ENCODE measurements at regions not wholly inside any gene's neighbourhood (a gene's known extent, or its start where the extent isn't known, plus 50 kb on each side); places are given as distances from the start of the nearest gene placed in this dataset.
"Not testable (repeated sequence)": the region's sequence is repeated elsewhere in the genome, so short reads cannot be mapped to it uniquely, and the experiment has no call there.

DNA sequence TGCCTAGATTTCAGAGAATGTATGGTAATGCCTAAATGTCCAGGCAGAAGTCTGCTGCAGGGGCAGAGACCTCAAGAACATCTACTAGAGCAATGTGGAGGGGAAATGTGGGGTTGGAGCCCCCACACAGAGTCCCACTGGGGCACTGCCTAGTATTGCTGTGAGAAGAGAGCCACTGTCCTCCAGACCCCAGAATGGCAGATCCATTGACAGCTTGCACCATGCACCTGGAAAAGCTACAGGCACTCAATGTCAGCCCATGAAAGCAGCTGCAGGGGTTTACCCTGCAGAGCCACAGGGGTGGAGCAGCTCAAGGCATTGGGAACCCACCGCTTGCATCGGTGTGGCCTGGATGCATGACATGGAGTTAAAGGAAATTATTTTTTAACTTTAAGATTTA lies 314.1 kb downstream of the CYRIA start:
- DNase-seq: no peak

DNA sequence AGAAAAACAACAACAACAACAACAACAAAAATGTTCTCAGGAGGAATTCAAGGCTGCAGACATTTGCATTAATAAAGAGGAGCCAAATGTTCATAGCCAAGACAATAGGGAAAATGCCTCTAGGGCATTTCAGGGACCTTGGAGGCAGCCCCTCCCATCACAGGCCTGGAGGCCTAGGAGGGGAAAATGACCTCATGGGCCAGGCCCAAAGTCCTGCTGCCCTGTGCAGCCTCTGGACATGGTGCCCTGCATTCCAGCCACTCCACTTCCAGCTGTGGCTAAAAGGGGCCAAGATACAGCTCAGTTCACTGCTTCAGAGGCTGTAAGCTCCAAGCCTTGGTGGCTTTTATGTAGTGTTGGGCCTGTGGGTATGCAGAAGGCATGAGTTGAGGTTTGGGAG lies 314.5 kb downstream of the CYRIA start:
- DNase-seq: no peak

DNA sequence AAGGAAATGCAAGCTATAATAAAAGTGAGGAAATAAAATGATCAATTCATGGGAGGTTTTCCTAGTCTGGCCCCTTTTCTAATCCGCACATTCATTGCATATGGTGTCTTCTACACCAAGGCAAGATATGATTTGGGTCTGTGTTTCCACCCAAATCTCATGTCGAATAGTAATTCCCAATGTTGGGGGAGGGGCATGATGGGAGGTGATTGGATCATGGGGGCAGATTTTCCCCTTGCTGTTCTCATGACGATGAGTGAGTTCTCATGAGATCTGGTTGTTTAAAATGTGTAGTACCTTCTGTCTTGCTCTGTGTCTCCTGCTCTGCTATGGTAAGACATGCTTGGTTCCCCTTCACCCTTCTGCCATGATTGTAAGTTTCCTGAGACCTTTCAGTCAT lies 315.4 kb downstream of the CYRIA start:
- DNase-seq: no peak

DNA sequence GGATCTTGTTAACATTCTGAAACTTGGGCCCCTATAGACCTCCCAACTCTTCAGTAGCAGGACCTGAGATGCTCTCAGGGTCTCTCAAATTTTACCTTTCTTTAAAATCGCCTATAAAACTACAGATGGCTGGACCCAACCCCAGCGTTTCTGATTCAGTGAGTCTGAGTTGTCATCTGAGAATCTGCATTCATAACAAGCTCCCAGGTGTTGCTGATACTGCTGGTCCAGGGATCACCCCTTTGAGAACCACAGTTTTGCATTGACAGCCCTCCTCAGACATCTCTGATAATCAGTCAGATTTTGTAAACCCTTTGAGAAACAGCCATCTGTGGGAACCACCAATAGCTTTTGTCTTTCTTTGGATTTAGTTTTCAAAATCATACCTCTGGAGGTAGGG lies 315.8 kb downstream of the CYRIA start:
- DNase-seq: no peak

DNA sequence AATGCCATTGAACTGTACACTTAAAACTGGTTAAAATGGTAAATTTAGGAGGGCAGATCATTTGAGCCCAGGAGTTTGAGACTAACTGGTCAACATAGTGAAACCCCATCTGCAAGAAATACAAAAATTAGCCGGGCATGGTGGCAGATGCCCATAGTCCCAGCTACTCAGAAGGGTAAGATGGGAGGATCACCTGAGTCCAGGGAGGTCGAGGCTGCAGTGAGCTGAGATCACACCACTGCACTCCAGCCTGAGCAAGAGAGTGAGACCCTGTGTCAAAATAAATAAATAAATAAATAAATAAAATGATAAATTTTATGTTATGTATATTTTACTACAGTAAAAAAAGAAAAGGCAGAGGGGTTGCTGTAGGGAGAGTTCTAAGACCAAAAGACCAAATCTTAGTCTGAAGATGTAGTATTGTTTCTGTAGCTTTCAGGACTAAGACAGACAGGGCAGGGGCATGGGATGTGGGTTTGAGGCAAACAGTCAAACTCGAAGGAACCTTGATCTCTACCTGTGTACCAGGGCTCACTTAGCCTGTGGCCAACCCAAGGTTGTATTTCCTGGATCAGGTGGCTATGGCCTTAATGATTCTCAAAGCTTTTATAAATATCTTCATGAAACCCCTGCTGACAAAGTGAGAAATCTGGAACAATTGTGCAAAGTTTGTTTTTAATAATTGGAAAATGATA lies 316.7 kb downstream of the CYRIA start:
- DNase-seq: no peak

DNA sequence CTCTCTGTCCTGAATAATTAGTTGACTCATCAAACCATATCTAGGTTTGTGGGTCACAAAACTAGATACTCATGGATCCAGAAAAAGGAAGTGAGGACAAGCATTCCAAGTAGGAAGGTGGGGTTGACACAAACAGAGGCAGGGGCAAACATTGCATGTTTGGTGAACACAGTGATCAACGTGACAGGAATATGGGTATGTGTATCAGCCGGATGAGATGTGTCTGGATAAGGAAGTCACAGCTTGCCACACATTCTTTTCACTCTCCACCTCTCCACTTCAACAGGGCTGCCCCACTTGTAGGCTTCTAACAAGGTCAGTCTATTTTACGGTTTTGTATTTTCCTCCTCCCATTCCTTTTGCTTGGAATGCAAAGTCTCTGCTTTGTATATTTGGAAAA lies 319.0 kb downstream of the CYRIA start:
- DNase-seq: no peak

DNA sequence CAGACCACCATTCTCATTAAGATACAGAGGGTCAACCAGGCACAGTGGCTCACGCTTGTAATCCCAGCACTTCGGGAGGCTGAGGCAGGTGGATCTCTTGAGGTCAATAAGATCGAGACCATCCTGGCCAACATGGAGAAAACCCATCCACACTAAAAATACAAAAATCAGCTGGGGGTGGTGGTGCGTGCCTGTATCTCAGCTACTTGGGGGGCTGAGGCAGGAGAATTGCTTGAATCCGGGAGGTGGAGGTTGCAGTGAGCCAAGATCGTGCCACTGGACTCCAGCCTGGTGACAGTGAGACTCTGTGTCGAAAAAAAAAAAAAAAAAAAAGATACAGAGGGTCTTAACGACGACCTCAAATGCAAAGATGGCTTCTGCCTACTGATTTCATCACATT lies 320.4 kb downstream of the CYRIA start:
- not testable (repeated sequence) for DNase-seq

DNA sequence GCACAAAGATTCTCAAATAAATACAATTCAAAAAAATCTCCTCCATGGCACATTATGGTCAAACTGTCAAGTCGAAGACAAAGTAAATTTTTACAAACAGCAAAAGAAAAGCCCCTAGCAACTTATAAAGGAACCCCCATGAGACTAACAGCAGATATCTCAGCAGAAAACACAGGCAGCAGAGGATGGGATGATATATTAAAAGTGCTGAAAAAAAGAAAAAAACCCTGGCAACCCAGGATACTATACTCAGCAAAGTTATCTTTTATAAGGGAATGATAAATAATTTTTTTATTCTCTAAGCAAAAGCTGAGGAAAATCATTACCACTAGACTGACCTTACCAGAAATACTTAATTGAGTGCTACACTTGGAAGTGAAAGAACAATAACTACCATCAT lies 326.4 kb downstream of the CYRIA start:
- no peak for DNase-seq

DNA sequence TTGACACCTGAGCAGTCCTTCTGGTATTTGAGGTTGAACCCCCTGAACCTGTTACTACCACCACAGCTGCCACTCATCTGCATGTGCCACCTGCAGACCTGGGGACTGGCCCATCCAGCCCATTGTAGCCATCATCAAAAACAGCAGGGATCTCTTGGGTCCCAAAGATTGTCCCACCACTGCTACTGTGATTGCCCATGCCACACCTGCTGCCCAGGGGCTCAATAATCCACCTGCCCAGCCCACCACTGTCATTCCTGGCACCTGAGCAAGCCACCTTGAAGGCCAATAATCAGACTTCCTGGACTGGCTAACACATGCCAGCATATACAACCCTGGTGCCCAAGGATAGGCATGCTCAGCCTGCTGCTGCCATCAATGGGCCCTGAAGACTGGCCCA lies 327.6 kb downstream of the CYRIA start:
- no peak for DNase-seq

DNA sequence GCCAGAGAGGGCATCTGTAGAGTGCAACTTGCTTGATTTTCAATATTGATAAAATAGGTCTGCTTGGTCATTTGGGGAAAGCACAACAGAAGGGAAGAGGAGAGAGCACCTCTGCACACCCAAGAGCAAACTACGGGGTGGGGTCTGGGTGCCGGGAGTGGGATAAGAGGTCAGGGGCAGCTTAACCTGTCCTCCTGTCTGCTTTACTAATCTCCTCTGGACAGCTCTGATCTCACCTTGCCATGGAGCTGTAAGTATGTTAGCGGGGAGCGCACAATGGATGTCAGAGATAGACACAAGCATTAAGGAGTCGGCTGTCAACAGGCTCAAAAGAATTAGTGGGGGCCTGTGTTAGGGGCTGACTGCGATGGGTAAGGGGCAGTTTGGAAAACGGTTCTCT lies 328.7 kb downstream of the CYRIA start:
- DNase-seq: no peak

DNA sequence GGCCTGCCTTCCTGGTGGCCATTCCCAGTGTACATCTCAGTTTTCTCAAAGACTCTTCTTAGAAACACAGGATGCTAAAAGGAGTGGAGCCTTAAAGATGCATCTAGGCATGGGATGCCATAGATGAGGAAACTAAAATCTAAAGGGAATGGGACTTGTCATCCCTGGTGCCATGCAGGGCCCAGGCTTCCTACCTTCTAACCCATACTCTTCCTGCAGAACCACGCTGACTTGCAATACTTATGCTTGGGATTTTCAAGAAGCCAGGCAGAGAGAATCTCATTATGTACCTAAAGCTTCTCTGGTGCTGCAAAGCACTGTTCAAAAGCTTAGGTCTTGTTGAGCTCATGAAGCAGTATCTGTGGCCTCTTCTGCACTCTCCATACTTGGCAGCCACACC lies 329.1 kb downstream of the CYRIA start:
- no peak for DNase-seq

DNA sequence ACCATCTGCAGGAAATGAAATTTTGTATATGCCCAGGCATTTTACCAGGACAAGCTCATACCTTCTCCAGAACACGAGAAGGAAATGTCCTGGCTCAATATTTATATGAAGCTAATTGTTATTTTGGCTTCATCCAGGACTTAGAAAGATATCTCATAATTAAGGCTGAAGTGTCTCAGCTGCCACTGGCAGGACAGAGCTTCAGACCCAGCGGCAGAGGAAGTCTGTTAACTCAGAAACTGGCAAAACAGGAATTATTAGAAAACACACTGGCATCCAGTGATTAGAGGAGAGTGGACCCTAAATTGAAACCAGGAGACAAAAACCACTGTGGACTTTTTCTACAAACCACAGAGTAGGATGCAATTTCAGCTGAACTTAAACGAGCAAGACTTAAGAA lies 329.7 kb downstream of the CYRIA start:
- no peak for DNase-seq

DNA sequence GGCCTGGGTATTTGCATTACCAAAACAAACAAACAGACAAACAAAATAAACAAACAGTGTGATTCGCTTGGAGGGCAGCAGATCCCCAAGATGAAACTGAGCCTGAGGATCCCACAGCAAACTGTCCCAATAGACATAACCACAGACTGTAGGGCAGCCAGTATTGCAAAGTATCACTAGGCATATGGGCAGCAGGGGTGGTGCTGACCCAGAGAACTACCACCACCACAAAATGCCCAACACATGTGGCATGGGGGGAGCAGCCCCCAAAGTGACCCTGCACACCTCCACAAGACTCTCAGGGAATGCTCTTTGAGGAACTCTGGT lies 330.1 kb downstream of the CYRIA start:
- DNase-seq: no peak

DNA sequence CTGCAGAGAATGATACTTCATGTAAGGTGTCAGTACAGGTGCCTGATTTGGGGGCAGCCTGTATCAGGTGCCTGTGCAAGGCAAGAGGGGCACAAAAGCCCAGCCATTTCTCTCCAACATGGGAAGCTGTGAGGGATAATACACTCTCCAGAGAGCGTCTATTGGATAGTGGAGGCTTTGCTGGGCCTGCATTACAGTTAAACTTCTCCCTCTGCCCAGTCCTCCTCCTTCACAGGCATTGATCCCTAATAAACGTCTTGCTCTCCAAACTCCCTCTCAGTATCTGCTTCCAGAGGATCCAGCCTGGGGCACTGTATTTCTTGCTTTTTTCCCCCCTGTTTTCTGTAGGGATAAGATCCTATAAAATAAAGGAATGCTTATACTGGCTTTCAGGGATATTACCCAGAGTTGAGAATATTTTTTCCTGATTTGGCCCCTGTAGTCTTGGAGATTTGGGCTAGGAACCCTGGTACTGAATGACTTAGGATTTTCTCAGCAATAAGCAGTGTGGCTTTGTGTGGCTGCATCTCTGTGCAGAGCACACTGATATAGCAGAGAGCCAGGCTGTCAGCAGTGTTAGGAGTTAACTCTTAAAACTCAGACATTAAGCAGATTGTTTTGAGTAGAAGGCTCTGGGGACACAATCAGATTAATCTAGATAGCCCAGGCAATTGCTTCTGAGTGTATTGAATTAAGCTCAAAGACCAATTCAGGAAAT lies 330.6 kb downstream of the CYRIA start:
- DNase-seq: no peak

DNA sequence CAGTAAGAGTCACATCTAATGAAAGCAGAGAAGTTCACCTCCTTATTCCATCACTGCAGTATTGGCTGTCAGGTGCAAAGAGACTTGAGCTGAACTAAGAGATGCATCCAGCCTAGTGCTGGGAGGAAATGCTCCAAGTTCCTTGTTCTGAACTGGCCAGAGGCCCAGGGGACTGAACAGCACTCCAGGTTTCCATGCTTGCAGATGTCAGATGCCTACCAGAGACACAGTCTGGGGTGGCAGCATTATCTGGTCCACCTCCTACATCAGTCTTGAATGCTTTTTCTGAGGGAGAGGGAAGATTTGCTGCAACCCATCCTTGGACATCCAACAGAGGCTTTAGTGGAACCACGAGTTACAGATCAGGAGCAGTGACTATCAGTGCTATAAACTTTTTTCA lies 331.3 kb downstream of the CYRIA start:
- no peak for DNase-seq

DNA sequence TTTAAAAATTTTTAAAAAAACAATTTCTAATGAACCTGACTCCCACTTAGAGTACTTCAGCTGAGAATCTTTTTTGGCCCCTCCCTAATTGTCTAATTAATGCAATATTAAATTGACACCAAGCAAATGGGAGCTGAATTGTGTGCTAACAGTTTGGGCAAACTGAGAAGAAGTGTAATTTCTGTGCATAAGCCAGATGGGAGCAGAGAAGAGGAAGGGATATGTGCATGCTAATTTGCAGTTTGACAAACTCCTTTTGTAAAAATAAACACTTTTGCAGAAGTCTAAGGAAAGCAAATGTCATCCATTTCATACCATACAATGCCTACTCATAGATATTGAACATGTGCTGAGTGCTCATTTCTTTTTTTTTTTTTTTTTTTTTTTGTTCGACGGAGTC lies 332.0 kb downstream of the CYRIA start:
- no peak for DNase-seq

DNA sequence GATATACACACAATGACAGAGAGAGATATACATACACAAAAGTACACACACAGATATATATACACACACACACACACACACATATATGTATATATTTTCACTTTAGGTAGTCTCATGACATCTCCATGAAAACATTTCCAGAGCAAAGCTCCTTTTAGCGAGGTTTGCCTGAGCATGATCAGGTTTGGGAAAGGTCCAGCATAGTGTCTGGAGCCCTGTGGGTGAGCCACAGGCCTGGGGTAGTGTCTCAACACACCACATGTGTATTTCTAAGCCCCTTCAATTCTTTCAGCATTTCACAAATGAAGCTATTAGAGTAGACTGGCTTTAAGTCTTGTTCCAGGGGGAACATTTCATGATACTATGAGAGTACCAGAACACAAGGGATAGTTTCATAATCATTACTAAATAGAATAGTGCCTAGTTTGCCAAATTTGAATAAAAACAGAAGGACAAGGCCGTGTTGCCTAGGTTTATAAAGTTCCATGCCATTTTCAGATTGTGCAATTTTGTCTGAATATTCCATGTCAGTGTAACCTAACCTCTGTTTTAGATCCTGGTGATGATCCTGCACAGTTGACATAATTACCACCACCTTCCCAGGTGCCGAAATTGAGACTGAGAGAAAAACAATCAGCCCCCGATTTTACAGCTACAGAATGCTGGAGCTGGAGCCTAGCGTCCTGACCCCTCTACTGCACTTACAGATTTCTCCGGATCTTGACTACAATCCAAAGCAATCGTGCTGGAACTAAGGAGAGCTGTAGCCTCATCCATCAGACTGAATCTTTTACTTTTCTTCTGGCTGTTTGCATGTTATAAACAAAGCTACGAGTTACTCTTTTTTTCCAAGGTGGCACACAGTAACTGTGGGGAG lies 332.7 kb downstream of the CYRIA start:
- no peak for DNase-seq

DNA sequence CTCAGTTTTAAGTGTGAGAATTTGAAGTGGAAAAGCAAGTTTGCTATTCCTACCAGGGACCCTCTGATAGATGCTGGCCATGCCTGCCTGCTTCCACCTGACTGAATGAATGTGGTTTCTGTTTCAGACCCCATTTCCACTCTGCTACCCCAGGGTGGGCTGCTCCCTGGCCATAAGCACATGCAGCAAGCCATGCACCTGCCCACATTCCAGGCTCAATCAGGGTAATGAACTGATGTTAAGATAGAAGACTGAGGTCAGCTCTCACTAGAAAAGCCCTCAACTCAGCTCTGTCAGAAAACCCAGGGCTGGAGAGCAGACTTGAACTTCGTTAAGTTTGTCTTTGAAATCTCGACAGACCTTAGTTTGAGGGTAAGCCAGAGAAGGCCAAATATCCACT lies 333.9 kb downstream of the CYRIA start:
- DNase-seq: no peak

DNA sequence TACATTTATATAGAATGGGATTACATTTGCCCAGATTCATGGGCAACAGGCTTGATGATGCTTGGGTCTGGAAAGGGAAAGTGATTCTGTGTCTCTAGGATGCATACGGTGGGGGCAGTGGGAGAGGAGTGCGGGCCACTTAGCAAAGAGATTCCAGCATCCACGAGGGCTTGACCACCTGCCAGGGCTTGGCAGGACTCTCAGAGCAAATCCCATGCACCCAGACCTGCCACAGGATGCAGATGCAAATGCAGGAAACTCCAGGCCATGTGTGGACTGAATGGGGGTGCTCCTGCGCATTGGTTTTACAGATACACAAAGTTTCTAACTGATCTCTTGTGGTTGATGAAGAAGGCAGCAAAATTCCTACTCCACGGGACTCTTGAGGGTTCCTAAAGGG lies 334.7 kb downstream of the CYRIA start:
- no peak for DNase-seq

DNA sequence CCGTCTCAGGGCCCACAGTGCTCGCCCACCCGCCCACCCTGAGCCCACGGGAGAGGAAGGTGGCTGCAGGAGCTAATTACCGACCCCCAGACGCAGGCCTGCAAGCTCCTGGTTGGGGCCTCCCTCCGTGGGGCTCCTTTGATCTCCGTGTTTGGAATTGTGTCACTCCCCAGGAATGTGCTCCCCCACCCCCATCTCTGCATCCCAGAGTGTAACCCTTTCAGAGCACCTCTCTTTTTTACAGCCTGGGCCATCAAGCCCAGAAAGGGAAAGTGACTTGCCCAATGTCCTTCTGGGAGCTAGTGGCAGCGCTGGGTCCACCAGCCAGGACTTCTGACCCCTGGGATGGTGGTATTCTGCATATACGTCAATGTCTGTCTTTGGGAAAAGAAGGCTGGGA lies 335.1 kb downstream of the CYRIA start:
- no peak for DNase-seq

DNA sequence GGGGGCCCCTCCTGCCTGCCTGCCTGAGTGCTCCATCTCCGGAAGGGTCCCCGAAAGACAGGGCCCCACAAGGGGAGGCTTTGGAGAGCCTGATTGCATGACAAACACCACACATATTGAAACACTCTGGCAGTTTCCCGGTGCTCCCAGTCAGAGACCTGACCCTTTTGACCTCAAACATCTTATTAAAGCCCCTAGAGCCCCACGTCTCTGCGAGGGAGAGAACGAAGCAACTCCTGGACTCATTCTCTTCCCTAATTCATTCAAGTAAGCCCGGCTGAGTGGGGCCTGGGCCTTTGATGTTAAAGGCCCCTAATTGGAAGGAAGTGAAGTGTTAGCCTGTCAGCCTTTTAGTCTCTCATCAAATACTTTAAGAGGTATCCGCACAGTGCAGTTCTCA lies 335.6 kb downstream of the CYRIA start:
- no peak for DNase-seq

DNA sequence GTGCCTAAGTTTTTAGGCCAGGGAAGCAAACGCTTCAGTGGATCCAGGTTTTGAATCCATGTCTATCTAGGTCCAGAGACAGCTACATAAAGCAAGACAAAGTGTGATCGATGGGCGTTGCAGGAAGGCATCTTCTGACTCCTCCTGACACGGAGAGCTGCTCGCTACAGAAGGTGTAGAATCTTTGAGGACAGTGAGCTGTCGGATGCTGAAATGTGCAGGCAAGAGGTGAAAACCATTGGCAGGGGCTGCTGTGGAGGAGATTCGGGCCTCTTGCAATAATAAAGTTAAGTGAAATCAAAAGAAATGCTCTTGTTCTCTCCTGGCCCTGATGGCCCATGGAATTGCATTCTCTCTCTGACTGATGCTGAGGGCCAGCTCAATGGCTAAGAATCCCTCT lies 336.2 kb downstream of the CYRIA start:
- no peak for DNase-seq

DNA sequence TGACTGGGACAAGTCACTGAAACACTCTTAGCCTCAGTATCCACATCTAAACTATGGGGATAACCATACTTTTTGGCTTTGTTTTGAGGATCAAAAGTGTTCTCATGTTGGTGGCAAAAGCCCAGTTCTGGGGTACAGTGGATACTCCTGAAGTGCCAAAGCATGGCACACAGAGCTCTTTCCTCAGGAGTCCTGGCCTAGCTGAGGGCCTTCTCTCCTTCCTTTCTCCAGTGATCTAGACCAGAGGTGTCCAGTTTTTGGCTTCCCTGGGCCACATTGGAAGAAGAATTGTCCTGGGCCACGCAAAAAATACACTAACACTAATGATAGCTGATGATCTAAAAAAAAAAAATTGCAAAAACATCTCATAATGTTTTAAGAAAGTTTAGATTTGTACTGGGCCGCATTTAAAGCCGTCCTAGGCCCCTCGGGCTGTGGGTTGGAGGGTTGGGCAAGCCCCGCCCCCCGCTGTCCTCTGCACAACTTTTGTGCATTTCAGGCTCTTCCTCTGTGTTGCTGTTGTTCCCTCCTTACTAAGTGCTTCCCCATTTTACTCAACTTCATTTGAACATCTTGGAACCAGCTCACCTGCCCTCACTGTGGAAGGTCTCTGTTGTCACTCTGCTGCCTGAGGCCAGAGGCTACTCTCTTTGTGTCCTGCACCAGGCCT lies 337.0 kb downstream of the CYRIA start:
- DNase-seq: no peak

DNA sequence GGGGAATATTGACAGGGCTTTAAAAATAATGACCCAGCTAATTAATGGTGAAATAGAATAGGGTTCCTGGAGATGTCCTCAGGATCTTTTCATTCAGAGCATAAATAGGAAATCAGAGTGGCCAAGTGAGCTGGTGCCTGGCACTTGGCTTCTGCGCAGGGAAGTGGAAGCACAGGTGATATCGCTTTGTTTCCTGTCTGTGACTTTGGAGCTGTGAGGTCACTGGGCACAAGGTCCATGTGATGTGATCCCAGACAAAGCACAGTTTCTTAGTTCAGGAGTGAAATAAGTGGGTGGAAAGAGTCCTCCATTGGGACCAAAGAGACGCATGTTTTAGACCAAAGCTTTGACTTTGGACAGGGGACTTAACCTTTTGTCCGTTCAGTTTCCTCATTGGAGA lies 338.3 kb downstream of the CYRIA start:
- DNase-seq: no peak
